Pancreas (tissue), 10 donors: ENCODE measurements at regions not wholly inside any gene's neighbourhood (a gene's known extent, or its start where the extent isn't known, plus 50 kb on each side); places are given as distances from the start of the nearest gene placed in this dataset.

Source experiments
- ATAC-seq, 4 donors: fragments of 200-7000 bp; cut with Tn5 transposase; one replicate each; pipeline versions ENCODE4 v1.8.0 to v1.9.1; 2020; ENCODE audit warnings: mild to moderate bottlenecking in 4 of 4, moderate library complexity in 4 of 4
- DNase-seq, 6 donors: peaks; one replicate each; pipeline ENCODE4 v3.0.0-alpha.2; 2020
- FAIRE-seq: peaks from 2 replicates; lab custom pipeline; 2012; peaks lifted over from hg19 to GRCh38; lab: Jason Lieb, UNC
- H3K27ac ChIP-seq, 4 donors: fragments of 200-600 bp; sonication (generic); 1 replicate in 3 of 4; 2 replicates in 1 of 4; pipeline versions ENCODE4 v1.5.0 to v1.8.0; 2020
- H3K27me3 ChIP-seq, 4 donors: fragments of 200-600 bp; one replicate each; pipeline ENCODE4 v1.8.0; 2021
- H3K36me3 ChIP-seq, 3 donors: fragments of 200-600 bp; sonication (generic) in 1 of 3; one replicate each; pipeline versions ENCODE4 v1.5.0 to v1.8.0; 2020 to 2021
- H3K4me1 ChIP-seq, 3 donors: fragments of 200-600 bp; one replicate each; pipeline ENCODE4 v1.8.0; 2021
- H3K4me3 ChIP-seq, 4 donors: fragments of 200-600 bp; sonication (generic) in 2 of 4; one replicate each; pipeline versions ENCODE4 v1.5.0 to v1.8.0; 2020 to 2021
- H3K9me3 ChIP-seq, 4 donors: fragments of 200-600 bp; one replicate each; pipeline ENCODE4 v1.8.0; 2021
- CTCF ChIP-seq, 4 donors: fragments of 200-600 bp; sonication (generic) in 3 of 4; IDR thresholded peaks; one replicate each; pipeline versions ENCODE4 v1.5.0 to v1.8.0; 2021; ENCODE audit warnings: antibody characterized with exemption in 4 of 4
- WGBS, 2 donors: extraction: QIAGEN DNeasy Blood & Tissue Kit; methylation state at CpG; one replicate each; pipeline ENCODE4 v1.1.7; 2013; 5-methylcytosine and 5-hydroxymethylcytosine counted together
- intact Hi-C, 3 donors: fragments of 100-400 bp; cut with DNase I; formaldehyde crosslinking; loops; one replicate each; pipeline versions ENCODE4 v1.11.1 to v1.14.2; 2022
- donor health status: healthy with polysubstance abuse.
- donor health status: DM: no; HTN: no; CAD: no; lungs with moderate emphysema.
- donor health status: DM: no; HTN: no; CAD: no.
- donor health status: control.
- donor health status: control.
- donor health status: Bipolar disorder and iron deficiency.
- donor health status: DM: yes; HTN: yes; CAD: no.
- donor health status: DM: no; HTN: no; CAD: no.
- donor health status: DM: no; HTN: no; CAD: no.
- donor health status: DM: yes; HTN: yes; CAD: no.

DNA sequence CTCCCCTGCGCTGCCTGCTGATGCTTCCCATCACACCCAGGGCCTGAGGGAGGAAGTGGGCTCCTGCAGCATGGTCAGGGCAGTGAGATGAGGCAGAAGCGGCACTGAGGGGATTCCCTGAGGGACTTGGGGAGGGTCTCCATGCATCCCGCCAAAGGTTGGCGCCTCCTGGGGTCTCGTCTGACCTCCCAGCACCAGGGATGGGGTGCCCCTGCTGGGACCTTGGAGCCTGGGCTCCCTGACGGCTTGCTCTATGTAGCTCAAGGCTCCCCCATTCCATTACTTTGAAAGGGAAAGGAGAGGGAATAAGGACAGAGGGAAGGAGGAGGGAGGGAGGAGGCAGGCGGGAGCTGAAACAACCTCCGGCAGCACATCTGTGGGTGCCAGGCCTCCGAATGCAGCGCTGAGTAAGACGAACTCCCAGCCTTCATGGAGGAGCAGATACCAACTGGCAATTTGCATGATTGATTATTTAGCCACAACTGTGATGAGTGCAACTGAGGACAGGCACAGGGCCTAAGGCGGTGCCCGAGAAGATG, 259.3 kb downstream of the ERMARD start:
- FAIRE-seq (no peak), DNase-seq (peak in 1 of 6 donors; percentile 34), ATAC-seq (peak in 1 of 4 donors; percentile 20)
- intact Hi-C loops = no loop called here
- Histone ChIP-seq H3K4me3 (no peak overlapping the region), H3K27ac (no peak overlapping the region), H3K9me3 (no peaks in the 10 kb centered on the region), H3K36me3 (no peaks in the 10 kb centered on the region), H3K27me3 (no peaks in the 10 kb centered on the region), H3K4me1 (no peaks in the 10 kb centered on the region)
- TF ChIP-seq CTCF (IDR thresholded peaks at IDR 0.05) = no peak
- 86 to 87% methylated on average over 13 of the region's 13 CpGs for WGBS, 2 donors

DNA sequence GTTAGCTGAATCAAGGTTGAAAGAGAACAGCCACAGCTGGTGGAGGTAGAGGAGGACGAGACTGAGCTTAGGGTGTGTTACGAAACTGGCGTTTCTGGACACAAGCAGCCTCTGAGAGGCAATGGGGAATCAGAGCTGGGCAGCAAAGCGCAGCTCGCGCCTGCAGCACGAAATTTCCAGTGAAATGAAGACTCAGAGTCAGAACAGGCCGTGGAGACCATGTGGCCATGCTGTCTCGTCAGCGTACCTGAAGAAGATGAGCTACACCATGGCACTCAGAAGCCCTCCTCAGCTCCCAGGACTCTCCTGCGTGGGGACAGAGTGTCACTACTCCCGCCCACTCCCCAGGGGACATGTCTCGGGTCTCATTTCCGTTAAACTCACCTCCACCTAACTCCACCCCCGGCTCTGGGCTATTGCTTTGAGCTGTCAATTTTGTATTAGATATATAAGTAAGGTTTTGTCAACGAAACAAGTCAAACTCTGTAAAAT, 256.9 kb downstream of the ERMARD start:
- H3K4me1 ChIP-seq = no peaks in the 10 kb centered on the region
- DNase-seq = no peak
- no peaks in the 10 kb centered on the region for H3K27me3 ChIP-seq
- intact Hi-C loops = no loop called here
- H3K36me3 ChIP-seq = no peaks in the 10 kb centered on the region
- TF ChIP-seq CTCF (IDR thresholded peaks at IDR 0.05) = no peak
- H3K27ac ChIP-seq = no peak overlapping the region
- H3K4me3 ChIP-seq = no peak overlapping the region
- no peaks in the 10 kb centered on the region for H3K9me3 ChIP-seq
- 89 to 91% methylated on average over 16 of the region's 16 CpGs for WGBS, 2 donors
- no peak for FAIRE-seq
- no peak for ATAC-seq

GRCh38 chr6:170007468-170008293, 256.3 kb downstream of the ERMARD start:
- intact Hi-C loops = no loop called here
- WGBS, 2 donors = 85 to 89% methylated on average over 17 of the region's 17 CpGs
- Histone ChIP-seq H3K9me3 (no peaks in the 10 kb centered on the region), H3K4me3 (no peak overlapping the region), H3K36me3 (no peaks in the 10 kb centered on the region), H3K27me3 (no peaks in the 10 kb centered on the region), H3K4me1 (no peaks in the 10 kb centered on the region), H3K27ac (no peak overlapping the region)
- TF ChIP-seq CTCF (IDR thresholded peaks at IDR 0.05) = no peak
- no peak for FAIRE-seq
- DNase-seq = no peak
- no peak for ATAC-seq

DNA sequence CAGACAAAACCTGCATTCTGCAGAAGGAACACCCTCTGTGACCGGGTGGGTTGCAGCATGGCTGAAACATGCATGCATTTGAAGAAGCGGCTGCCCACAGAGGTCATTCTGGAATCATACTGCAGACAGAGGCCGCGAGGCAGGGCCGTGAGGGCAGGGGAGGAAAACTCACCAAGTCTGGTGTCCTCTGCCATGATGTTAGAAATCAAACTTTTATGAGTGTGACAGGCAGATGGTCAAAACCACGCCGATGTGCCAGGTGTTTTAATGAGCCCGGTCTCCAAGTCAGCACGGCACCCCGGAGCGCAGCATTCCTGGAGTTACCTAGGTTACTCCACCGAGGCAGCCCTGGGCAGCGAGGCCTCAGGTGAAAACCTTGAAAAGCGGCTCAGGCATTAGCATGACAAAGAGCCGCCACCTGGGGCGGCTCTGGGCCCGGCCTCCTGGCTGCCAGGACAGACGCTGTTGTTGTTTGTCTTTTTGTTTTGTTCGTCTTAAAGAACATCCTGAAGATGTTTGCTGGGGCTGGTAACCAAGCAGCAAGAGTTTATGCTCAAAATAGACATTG, 255.6 kb downstream of the ERMARD start:
- peak in 2 of 6 donors; percentile 45 to 55 for DNase-seq
- ATAC-seq = peak in 3 of 4 donors; percentile 24 to 59 (median 55)
- no peaks in the 10 kb centered on the region for H3K36me3 ChIP-seq
- H3K27me3 ChIP-seq = no peaks in the 10 kb centered on the region
- H3K9me3 ChIP-seq = no peaks in the 10 kb centered on the region
- no peak overlapping the region for H3K27ac ChIP-seq
- no peak for FAIRE-seq
- intact Hi-C loops = no loop called here
- 65 to 72% methylated on average over 19 of the region's 19 CpGs for WGBS, 2 donors
- no peaks in the 10 kb centered on the region for H3K4me1 ChIP-seq
- TF ChIP-seq CTCF (IDR thresholded peaks at IDR 0.05) = no peak
- no peak overlapping the region for H3K4me3 ChIP-seq
